ENCODE measurements at regions not wholly inside any gene's neighbourhood (a gene's known extent, or its start where the extent isn't known, plus 50 kb on each side); places are given as distances from the start of the nearest gene placed in this dataset.

DNA sequence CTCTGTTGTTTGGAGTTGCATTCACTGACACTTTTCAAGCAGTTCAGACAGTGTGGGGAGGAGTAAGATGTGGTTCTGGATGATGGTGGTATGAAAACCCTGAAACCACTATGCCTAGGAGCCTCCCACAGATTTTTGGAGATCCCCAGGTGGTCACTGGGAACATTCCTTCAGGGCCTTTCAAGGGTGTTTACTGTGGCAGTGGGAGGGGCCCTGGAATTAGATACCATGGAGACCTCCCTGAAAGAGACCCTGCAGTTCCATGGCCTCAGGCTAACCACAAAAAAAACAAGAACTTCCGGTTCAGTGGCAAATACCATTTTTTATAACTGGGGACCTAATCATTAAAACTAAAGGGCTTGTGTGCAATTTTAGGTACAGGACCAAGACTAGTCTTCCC, 79.9 kb downstream of the TMEM100 start:
- TF ChIP-seq CTCF (IDR thresholded peaks at IDR 0.05), result no peak
- TF ChIP-seq POLR2A (IDR thresholded peaks at IDR 0.05), result no peak

Data from lower leg skin (tissue), 3 donors.